ELF-1 (cell line): ENCODE measurements at regions not wholly inside any gene's neighbourhood (a gene's known extent, or its start where the extent isn't known, plus 50 kb on each side); places are given as distances from the start of the nearest gene placed in this dataset.
"Not testable (repeated sequence)": the region's sequence is repeated elsewhere in the genome, so short reads cannot be mapped to it uniquely, and the experiment has no call there.

Experiments
- DNase-seq: peaks from one replicate; pipeline ENCODE4 v3.0.0-alpha.2; 2016; ENCODE audit warnings: low read depth, low spot score

DNA sequence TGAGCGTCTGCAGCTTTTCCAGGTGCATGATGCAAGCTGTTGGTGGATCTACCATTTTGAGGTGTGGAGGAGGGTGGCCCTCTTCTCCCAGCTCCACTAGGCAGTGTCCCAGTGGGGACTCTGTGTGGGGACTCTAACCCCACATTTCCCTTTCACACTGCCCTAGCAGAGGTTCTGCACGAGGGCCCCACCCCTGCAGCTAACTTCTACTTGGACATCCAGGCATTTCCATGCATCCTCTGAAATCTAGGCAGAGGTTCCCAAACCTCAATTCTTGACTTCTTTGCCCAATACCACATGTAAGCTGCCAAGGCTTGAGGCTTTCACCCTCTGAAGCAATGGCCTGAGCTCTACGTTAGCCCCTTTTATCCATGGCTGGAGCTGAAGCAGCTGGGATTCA, 61.4 kb upstream of the HGFAC start:
- not testable (repeated sequence) for DNase-seq

DNA sequence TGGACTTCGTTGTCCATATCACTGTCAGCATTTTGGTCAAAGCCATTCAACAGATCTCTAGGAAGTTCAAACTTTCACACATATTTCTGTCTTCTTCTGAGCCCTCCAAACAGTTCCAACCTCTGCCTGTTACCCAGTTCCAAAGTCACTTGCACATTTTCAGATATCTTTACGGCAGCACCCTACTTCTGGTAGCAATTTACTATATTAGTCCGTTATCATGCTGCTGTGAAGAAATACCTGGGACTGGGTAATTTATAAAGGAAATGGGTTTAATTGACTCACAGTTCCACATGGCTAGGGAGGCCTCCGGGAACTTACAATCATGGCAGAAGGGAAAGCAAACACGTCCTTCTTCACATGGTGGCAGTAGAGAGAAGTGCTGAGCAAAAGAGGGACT, 60.6 kb upstream of the HGFAC start:
- not testable (repeated sequence) for DNase-seq

GRCh38 chr4:3382251-3382650, 59.5 kb upstream of the HGFAC start:
- DNase-seq = no peak

GRCh38 chr4:3384391-3384770, 57.4 kb upstream of the HGFAC start:
- DNase-seq = no peak

DNA sequence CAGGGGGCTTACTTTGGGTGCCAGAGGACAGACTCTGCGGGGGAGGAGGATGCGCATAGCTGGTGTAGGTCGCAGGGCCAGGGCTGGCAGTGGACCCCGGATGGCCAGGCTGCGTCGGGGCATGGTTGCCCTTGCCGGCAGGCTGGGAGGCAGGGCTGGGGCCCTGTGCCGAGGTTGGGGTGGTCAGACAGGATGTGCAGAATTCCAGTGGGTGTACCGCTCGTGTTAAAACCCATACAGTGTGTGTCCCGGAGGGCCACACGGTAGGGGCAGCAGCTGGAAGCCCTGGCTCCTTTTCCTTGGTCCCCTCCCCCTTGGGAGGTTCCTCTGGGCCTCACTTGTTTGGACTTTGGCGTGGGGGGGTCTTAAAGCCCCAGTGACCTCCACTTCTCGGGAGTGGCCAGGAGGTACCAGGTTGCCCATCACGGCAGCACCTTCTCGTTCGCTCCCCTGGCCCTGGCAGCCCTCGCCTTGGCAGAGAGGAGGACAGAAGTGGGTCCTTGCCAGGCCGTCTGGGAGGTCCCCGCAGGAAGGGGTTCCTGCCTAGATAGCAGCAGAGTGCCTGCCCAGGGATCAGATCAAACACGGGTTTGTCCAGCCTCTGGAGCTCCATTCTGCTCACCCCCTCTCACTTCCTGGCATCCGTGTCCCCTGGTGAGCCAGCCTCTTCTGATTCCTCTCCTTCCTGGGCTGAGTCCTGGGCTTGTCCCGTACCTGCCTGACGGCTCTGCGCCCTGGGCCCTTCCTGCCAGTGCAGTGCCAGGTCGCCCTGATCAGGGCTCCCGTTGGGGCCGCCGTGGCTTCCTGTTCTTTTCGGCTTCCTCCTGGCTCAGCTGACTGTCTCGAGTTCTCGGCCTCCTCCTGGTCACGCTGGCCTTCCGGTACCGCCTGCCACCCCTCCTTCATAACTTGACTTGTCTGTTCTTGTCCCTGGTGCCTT, 56.7 kb upstream of the HGFAC start:
- no peak for DNase-seq

DNA sequence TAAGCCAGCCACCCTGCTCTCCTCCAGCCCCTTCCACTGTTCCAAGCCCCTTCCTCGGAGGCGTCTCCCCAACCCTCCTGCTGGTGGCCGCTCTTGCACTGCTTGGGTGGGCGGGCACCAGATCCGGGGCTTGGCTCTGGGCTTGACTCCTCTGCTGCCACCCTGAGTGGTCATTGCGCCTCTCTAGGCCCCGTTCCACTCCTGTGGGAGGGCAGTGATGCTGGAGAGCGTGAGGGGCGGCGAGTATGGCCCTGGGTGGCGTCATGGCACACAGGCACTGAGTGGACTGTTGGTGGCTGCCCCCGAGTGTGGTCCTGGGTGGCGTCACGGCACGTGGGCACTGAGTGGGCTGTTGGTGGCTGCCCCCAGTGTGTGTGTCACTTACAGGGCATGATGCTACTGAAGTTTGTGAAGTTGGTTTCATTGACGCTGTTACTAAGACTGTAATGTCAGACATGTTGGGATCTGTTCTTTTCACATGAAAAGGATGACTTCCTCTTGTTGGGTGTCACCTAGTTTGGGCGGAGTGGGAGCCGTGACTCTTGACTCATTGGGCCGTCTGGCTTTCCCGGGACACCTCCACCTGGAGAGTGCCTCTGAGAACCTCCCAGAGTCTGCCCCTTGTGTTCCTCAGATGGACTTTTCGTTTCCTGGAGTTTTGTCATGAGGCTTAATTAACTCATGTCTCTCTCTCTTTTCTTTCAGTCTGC, 55.9 kb upstream of the HGFAC start:
- no peak for DNase-seq

- DNase-seq = no peak
Observed at GRCh38 chr4:3386526-3386925, 55.2 kb upstream of the HGFAC start.

DNA sequence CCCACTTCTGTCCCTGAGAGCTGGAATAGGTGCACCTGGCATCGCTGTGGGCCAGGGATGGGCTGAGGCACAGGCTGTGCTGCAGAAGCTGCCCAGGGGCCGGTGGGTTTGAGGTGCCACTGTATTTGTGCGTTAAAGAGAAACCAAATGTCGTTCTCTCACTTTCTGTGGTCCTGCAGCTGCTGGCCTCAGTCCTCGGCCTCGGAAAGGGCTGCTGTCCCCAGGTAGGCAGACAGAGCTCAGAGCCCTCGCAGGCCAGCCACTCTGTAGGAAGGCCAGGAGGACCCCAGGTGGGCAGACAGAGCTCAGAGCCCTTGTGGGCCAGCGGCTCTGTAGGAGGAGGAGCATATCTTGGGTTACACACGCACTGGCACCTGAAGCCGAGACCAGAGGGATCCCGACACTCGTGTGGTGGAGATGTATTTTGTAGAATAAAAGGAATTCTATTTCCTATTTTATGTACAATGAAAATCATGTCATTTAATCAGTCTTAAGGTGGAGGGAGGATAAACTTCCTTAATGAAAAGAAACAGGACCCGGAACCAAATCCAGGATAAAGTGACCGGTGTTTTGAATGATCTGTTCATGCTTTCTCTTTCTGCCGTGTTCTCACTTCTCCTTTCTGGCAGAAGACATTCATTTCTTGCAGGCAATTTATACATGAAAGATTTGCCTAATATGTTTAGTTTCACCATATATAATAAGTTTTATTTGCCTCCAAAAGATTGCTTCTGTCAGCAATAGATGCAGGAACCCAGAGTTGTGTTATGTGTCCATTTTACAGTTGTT, 54.4 kb upstream of the HGFAC start:
- DNase-seq = peak; percentile 22

DNA sequence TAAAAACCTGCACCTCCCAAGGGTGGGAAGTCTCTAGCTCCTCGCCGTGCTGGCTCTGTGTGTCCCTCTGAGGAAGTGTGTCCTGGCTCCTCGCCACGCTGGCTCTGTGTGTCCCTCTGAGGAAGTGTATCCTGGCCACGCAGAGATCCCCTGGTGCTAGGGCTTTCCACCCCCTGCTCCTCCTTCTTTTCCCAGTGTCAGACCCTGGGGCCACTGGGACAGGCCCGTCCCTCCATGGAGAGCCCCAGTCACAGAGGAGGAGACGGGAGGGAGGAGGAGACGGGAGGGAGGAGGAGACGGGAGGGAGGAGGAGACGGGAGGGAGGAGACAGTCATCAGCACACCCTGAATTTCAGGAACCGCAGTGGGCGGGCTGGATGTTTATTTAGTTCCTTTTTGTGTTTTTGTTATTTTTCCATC, 53.8 kb upstream of the HGFAC start:
- DNase-seq = peak; percentile 39

DNA sequence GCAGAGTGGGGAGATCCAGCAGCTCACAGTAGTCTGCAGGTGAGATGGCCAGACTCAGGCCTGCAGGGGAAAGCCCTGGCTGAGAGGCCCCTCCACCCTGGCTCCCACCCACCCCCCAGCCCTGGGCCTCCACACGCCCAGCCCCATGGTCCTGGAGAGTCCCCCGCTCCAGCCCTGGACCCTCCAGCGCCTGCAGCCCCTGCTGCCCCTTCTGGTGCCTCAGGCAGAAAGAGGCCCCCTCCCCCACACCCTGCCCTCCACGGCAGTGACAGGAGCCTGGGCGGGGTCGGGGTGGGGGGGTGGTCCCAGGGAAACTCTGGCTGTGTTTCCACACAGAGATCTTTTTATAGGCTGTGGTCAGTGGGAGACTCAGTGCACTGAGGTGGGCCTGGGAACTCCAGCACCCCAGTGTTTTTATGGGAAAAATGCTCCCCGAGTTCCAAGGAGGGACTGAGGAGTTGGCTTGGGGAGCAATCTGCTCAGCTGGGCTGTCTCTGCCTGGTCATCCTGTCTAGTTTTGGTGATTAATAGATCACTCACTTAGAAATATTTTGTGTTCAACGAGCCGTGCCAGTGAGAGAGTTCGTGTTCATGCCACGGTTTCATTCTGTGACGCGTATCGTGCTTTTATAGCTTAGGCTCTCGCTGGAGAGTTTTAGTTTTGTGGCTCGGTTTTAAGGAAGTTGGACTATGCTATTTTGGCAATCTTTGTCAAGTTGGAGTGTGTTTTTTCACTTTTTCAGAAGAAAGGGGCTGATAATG, 53.1 kb upstream of the HGFAC start:
- DNase-seq = no peak

- DNase-seq = no peak
Observed at GRCh38 chr4:3389233-3390215, 52.2 kb upstream of the HGFAC start.

DNA sequence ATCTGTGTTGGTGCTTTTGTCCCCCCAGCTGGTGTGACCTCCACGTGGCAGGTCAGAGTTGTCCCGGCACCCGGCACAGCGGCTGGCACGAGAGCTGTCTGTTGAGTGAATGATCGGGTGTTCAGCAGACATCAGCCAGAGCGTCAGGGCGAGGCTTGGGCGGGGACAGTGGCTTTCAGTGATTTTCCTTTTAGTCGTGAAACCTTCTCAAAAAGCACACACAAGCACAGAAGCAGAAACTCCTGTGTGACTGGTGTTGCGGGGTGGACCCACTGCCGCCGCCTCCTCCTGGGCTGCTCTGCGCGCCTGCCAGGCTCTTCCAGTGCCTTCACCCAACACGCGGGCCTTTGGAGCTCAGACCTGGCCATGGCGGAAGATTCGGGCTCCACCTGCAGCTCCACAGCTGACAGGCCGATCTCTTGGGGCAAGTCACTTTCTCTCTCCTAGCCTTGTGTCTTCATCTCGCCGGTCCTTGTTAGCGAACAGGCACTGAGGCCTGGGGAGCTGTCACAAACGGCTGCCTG, 51.4 kb upstream of the HGFAC start:
- DNase-seq = peak; percentile 53

- no peak for DNase-seq
Observed at GRCh38 chr4:3391422-3391821, 50.3 kb upstream of the HGFAC start.
